Stimulated activated CD4-positive, alpha-beta T cell treated with anti-CD3 and anti-CD28 coated beads, Interleukin-15, amount 100 ng/mL, for 24 hours (primary cell): ENCODE measurements at regions not wholly inside any gene's neighbourhood (a gene's known extent, or its start where the extent isn't known, plus 50 kb on each side); places are given as distances from the start of the nearest gene placed in this dataset.

ENCODE experiments used
- DNase-seq: peaks from one replicate; pipeline ENCODE4 v3.0.0-alpha.2; 2020

GRCh38 chr16:63298993-63299392, 1262.8 kb upstream of the CDH8 start:
- no peak for DNase-seq

- DNase-seq, result no peak
Measured at GRCh38 chr16:63292036-63292435, 1255.8 kb upstream of the CDH8 start.

GRCh38 chr16:63289834-63290460, 1253.7 kb upstream of the CDH8 start:
- DNase-seq, result peak; percentile 2

GRCh38 chr16:63287401-63287800, 1251.2 kb upstream of the CDH8 start:
- DNase-seq, result no peak

- no peak for DNase-seq
Measured at GRCh38 chr16:63283721-63284120, 1247.5 kb upstream of the CDH8 start.

GRCh38 chr16:63244631-63245030, 1208.4 kb upstream of the CDH8 start:
- DNase-seq, result no peak

- no peak for DNase-seq
Measured at GRCh38 chr16:63241497-63242028, 1205.3 kb upstream of the CDH8 start.

- DNase-seq, result no peak
Measured at GRCh38 chr16:63239065-63239570, 1202.9 kb upstream of the CDH8 start.

- no peak for DNase-seq
Measured at GRCh38 chr16:63230421-63231040, 1194.3 kb upstream of the CDH8 start.

- DNase-seq, result no peak
Measured at GRCh38 chr16:63228259-63228658, 1192.0 kb upstream of the CDH8 start.

GRCh38 chr16:63223851-63224250, 1187.6 kb upstream of the CDH8 start:
- no peak for DNase-seq

- DNase-seq, result no peak
Measured at GRCh38 chr16:63216696-63217423, 1180.6 kb upstream of the CDH8 start.

- DNase-seq, result no peak
Measured at GRCh38 chr16:63201851-63202250, 1165.6 kb upstream of the CDH8 start.

- DNase-seq, result no peak
Measured at GRCh38 chr16:63200940-63201339, 1164.7 kb upstream of the CDH8 start.

- no peak for DNase-seq
Measured at GRCh38 chr16:63195336-63195735, 1159.1 kb upstream of the CDH8 start.

GRCh38 chr16:63192980-63193379, 1156.7 kb upstream of the CDH8 start:
- DNase-seq, result no peak

- no peak for DNase-seq
Measured at GRCh38 chr16:63188086-63188771, 1152.0 kb upstream of the CDH8 start.

GRCh38 chr16:63187638-63188037, 1151.4 kb upstream of the CDH8 start:
- DNase-seq, result no peak

- DNase-seq, result no peak
Measured at GRCh38 chr16:63185235-63185780, 1149.1 kb upstream of the CDH8 start.

- no peak for DNase-seq
Measured at GRCh38 chr16:63183743-63184142, 1147.5 kb upstream of the CDH8 start.

GRCh38 chr16:63175313-63175712, 1139.1 kb upstream of the CDH8 start:
- DNase-seq, result no peak

GRCh38 chr16:63174801-63175200, 1138.6 kb upstream of the CDH8 start:
- no peak for DNase-seq

GRCh38 chr16:63171545-63171944, 1135.3 kb upstream of the CDH8 start:
- no peak for DNase-seq
